ENCODE measurements at regions not wholly inside any gene's neighbourhood (a gene's known extent, or its start where the extent isn't known, plus 50 kb on each side); places are given as distances from the start of the nearest gene placed in this dataset.

GRCh38 chr3:168977716-168978374 is 685.7 kb downstream of the MECOM start:
- TF ChIP-seq POLR2A (IDR thresholded peaks at IDR 0.05; ENCODE audit: low read depth, low read length) (no peak), TAF1 (IDR thresholded peaks at IDR 0.05; ENCODE audit: borderline replicate concordance, low read depth, low read length) (no peak)
